Smooth muscle cell (in vitro differentiated cells): ENCODE measurements at regions not wholly inside any gene's neighbourhood (a gene's known extent, or its start where the extent isn't known, plus 50 kb on each side); places are given as distances from the start of the nearest gene placed in this dataset.
"Not testable (repeated sequence)": the region's sequence is repeated elsewhere in the genome, so short reads cannot be mapped to it uniquely, and the experiment has no call there.

Experiments used
- DNase-seq: peaks from one replicate; lab custom pipeline; 2025; ENCODE audit not compliant: unreplicated experiment; lab: John Stamatoyannopoulos, UW
- H2AFZ ChIP-seq: fragments of 200-600 bp; sonication (generic); 2 replicates; pipeline ENCODE4 v1.6.0; 2016; ENCODE audit warnings: antibody characterized with exemption, low read depth, mild to moderate bottlenecking
- H3F3A ChIP-seq: fragments of 200-600 bp; sonication (generic); 2 replicates; pipeline ENCODE4 v1.6.0; 2017; ENCODE audit warnings: antibody characterized with exemption, low read depth
- H3K27ac ChIP-seq: fragments of 200-600 bp; sonication (generic); 2 replicates; pipeline ENCODE4 v1.5.1; 2016; ENCODE audit warnings: low read depth, mild to moderate bottlenecking
- H3K27me3 ChIP-seq: fragments of 200-600 bp; sonication (generic); 2 replicates; pipeline ENCODE4 v1.6.1; 2016; ENCODE audit warnings: low read depth, mild to moderate bottlenecking
- H3K36me3 ChIP-seq: fragments of 200-600 bp; sonication (generic); 2 replicates; pipeline ENCODE4 v1.5.1; 2016; ENCODE audit warnings: low read depth
- H3K4me1 ChIP-seq: fragments of 200-600 bp; sonication (generic); 2 replicates; pipeline ENCODE4 v1.5.1; 2016; ENCODE audit warnings: low read depth
- H3K4me2 ChIP-seq: fragments of 200-600 bp; sonication (generic); 2 replicates; pipeline ENCODE4 v1.6.0; 2016; ENCODE audit warnings: mild to moderate bottlenecking
- H3K4me3 ChIP-seq: fragments of 200-600 bp; sonication (generic); 2 replicates; pipeline ENCODE4 v1.5.1; 2016; ENCODE audit warnings: mild to moderate bottlenecking
- H3K79me2 ChIP-seq: fragments of 200-600 bp; sonication (generic); 2 replicates; pipeline ENCODE4 v1.6.0; 2016; ENCODE audit warnings: low read depth, mild to moderate bottlenecking
- H3K9ac ChIP-seq: fragments of 200-600 bp; sonication (generic); 2 replicates; pipeline ENCODE4 v1.6.0; 2016; ENCODE audit warnings: low read depth
- H3K9me3 ChIP-seq: fragments of 200-600 bp; sonication (generic); replicated peaks from 2 replicates; pipeline ENCODE4 v1.5.1; 2016; ENCODE audit warnings: low read depth
- H4K20me1 ChIP-seq: fragments of 200-600 bp; sonication (generic); 2 replicates; pipeline ENCODE4 v1.6.0; 2016; ENCODE audit warnings: low read depth
- CTCF ChIP-seq: fragments of 200-600 bp; sonication (generic); IDR thresholded peaks from 2 replicates; pipeline ENCODE4 v1.5.1; 2017; ENCODE audit warnings: borderline replicate concordance, mild to moderate bottlenecking, antibody characterized with exemption; ENCODE audit not compliant: insufficient read depth, poor library complexity, severe bottlenecking
- WGBS: methylation state at CpG from one replicate; pipeline ENCODE4 v1.1.7; 2016; ENCODE audit warnings: low lambda C conversion rate; 5-methylcytosine and 5-hydroxymethylcytosine counted together

DNA sequence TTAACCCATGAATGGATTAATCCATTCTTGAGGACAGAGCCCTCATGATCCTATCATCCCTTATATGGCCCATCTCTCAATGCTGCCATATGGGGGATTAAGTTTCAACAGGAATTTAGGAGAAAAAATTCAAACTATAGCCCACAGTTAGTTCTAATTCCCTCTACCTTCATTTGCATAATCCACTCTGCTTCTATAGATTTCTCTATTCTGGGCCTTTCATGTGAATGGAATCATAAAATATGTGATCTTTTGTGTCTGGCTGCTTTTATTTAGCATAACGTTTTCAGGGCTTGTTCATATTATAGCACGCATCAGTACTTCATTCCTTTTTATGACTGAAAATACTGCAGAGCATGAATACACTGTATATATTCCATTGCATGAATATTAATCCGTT, 55.4 kb downstream of the CTSL start:
- Histone ChIP-seq H3K4me3 (no peak overlapping the region), H3F3A (no peaks in the 10 kb centered on the region), H3K4me2 (no peak overlapping the region), H3K27me3 (no peaks in the 10 kb centered on the region), H3K9me3 (no peaks in the 10 kb centered on the region), H3K9ac (no peak overlapping the region), H3K36me3 (no peaks in the 10 kb centered on the region), H2AFZ (no peak overlapping the region), H3K27ac (no peak overlapping the region), H4K20me1 (no peaks in the 10 kb centered on the region), H3K79me2 (no peaks in the 10 kb centered on the region), H3K4me1 (no peaks in the 10 kb centered on the region)
- WGBS = 94% methylated on average over 3 of the region's 3 CpGs
- TF ChIP-seq CTCF = no peak
- DNase-seq = no peak

GRCh38 chr9:87783180-87783579, 57.3 kb downstream of the CTSL start:
- Histone ChIP-seq H3K4me2 (no peak overlapping the region), H3K36me3 (no peaks in the 10 kb centered on the region), H3K79me2 (no peaks in the 10 kb centered on the region), H3F3A (no peaks in the 10 kb centered on the region), H3K4me1 (no peaks in the 10 kb centered on the region), H3K4me3 (no peak overlapping the region), H2AFZ (no peak overlapping the region), H3K9me3 (no peaks in the 10 kb centered on the region), H3K27ac (no peak overlapping the region), H4K20me1 (no peaks in the 10 kb centered on the region), H3K27me3 (no peaks in the 10 kb centered on the region), H3K9ac (no peak overlapping the region)
- TF ChIP-seq CTCF = no peak
- WGBS = 97% methylated on average over 4 of the region's 4 CpGs
- no peak for DNase-seq

DNA sequence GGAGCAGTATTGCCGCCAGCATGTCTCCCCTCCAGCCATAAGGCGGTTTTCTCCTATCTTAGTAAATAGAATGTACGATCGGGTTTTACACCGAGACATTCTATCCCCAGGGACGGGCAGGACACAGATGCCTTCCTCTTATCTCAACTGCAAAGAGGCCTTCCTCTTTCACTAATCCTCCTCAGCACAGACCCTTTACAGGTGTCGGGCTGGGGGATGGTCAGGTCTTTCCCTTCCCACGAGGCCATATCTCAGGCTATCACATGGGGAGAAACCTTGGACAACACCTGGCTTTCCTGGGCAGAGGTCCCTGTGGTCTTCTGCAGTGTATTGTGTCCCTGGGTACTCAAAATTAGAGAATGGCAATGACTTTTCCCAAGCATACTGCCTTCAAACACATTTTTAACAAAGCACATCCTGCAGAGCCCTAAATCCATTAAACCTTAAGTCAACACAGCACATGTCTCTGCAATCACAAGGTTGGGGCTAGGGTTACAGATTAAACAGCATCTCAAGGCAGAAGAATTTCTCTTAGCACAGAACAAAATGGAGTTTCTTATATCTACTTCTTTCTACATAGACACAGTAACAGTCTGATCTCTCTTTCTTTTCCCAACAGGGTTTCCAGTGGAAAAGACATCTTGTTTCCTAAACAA, 59.5 kb downstream of the CTSL start:
- H3K4me1 ChIP-seq, H3K9ac ChIP-seq, H3K4me3 ChIP-seq, H3K79me2 ChIP-seq, H3F3A ChIP-seq, H3K27ac ChIP-seq, H4K20me1 ChIP-seq, H3K36me3 ChIP-seq, DNase-seq, H3K27me3 ChIP-seq, H3K9me3 ChIP-seq, H2AFZ ChIP-seq, H3K4me2 ChIP-seq: not testable (repeated sequence)
- WGBS = 53% methylated on average over 8 of the region's 8 CpGs

DNA sequence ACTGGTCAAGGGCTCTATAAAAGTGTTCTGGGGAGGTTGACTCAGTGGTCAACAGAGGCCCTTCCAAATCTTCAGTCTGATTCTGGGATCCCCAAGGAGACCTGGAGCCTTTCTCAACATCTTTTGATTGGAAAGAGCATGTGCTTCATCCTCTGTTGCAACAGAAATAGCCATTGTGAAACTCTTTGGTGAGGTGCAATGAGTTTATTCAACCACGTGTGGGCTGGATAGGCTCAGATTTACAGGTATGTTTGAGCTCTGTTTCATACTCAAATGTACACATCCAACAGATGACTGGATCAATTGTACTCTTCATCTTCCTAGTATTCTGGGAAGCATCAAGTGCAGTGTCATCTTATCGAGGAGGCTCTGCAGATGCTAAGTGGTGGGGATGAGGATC, 60.5 kb downstream of the CTSL start:
- Histone ChIP-seq H3K36me3 (no peaks in the 10 kb centered on the region), H3K4me2 (no peak overlapping the region), H4K20me1 (no peaks in the 10 kb centered on the region), H3K9ac (no peak overlapping the region), H3F3A (no peaks in the 10 kb centered on the region), H3K4me1 (no peaks in the 10 kb centered on the region), H3K9me3 (no peaks in the 10 kb centered on the region), H3K27me3 (no peaks in the 10 kb centered on the region), H3K4me3 (no peak overlapping the region), H3K79me2 (no peaks in the 10 kb centered on the region), H3K27ac (no peak overlapping the region), H2AFZ (no peak overlapping the region)
- WGBS = 98% methylated on average over 2 of the region's 2 CpGs
- no peak for DNase-seq
- TF ChIP-seq CTCF = no peak
